Transverse colon (tissue), 4 donors: ENCODE measurements at regions not wholly inside any gene's neighbourhood (a gene's known extent, or its start where the extent isn't known, plus 50 kb on each side); places are given as distances from the start of the nearest gene placed in this dataset.

Experiments
- DNase-seq: peaks from one replicate; pipeline ENCODE4 v3.0.0-alpha.2; 2019
- H3K27ac ChIP-seq, 4 donors: fragments of 200-600 bp; sonication (generic); 2 replicates each; pipeline ENCODE4 v1.5.1; 2016 to 2018; ENCODE audit warnings: inconsistent platforms in 4 of 4
- H3K27me3 ChIP-seq: fragments of 200-600 bp; sonication (generic); 2 replicates; pipeline ENCODE4 v1.5.1; 2017; ENCODE audit warnings: inconsistent platforms
- H3K36me3 ChIP-seq, 4 donors: fragments of 200-600 bp; sonication (generic); 2 replicates each; pipeline ENCODE4 v1.5.1; 2017 to 2019; ENCODE audit warnings: inconsistent platforms in 4 of 4
- H3K4me1 ChIP-seq, 4 donors: fragments of 200-600 bp; sonication (generic); 2 replicates each; pipeline ENCODE4 v1.5.1; 2017 to 2020; ENCODE audit warnings: inconsistent platforms in 4 of 4
- H3K4me3 ChIP-seq, 4 donors: fragments of 200-600 bp; sonication (generic); 1 replicate in 1 of 4; 2 replicates in 3 of 4; pipeline versions ENCODE4 v1.5.1 to v1.6.1; 2017 to 2019; ENCODE audit warnings: inconsistent platforms in 4 of 4
- H3K9me3 ChIP-seq, 2 donors: fragments of 200-600 bp; sonication (generic); 2 replicates each; pipeline ENCODE4 v1.5.1; 2017 to 2019; ENCODE audit warnings: inconsistent platforms in 2 of 2
- EP300 ChIP-seq: sonication (generic); formaldehyde crosslinking; IDR thresholded peaks from one replicate; pipeline ENCODE4 v1.6.1; 2017; ENCODE audit warnings: antibody characterized with exemption, low read depth
- POLR2A ChIP-seq: fragments of 450-650 bp; IDR thresholded peaks from one replicate; pipeline ENCODE4 v1.6.1; 2016; ENCODE audit warnings: antibody characterized with exemption, mild to moderate bottlenecking, moderate library complexity
- POLR2AphosphoS5 ChIP-seq, 3 donors: sonication (generic); formaldehyde crosslinking; IDR thresholded peaks; one replicate each; pipeline ENCODE4 v1.6.1; 2016; ENCODE audit warnings: antibody characterized with exemption in 3 of 3
- WGBS, 2 donors: methylation state at CpG; one replicate each; pipeline ENCODE4 v1.1.5; 2018; ENCODE audit warnings: low coverage in 1 of 2; 5-methylcytosine and 5-hydroxymethylcytosine counted together
- in situ Hi-C, 4 donors: fragments of 200-750 bp; cut with MboI; loops; one replicate each; pipeline versions ENCODE4 v1.15.0 to v1.15.1; 2017; ENCODE audit warnings: low sequenced_read_pairs in 3 of 4, low pct_ligation_motif_present in 1 of 4, low pct_unique_long_range_greater_than_20kb in 1 of 4
- intact Hi-C: fragments of 100-400 bp; cut with DNase I; formaldehyde crosslinking; loops from one replicate; pipeline ENCODE4 v1.15.1; 2023; ENCODE audit warnings: low total_unique reads
- small RNA-seq, 4 donors: library from RNA; depleted of rRNA; stranded (forward); fragments of <200 nt; gene quantifications; one replicate each; pipeline ENCODE3, GENCODE V24; 2016
- TF ChIP-seq, protein P1 (sequence below), 5 experiments: fragments of 200-600 bp in 3 of 5; fragments of 450-650 bp in 2 of 5; sonication (generic) in 3 of 5; IDR thresholded peaks; 1 replicate in 2 of 5; 2 replicates in 3 of 5; pipeline ENCODE4 v1.5.1; 2016 to 2017; ENCODE audit warnings: antibody characterized with exemption in 5 of 5, inconsistent platforms in 3 of 5, mild to moderate bottlenecking in 2 of 5, moderate library complexity in 1 of 5

GRCh38 chr4:170162416-170162815 is 72.7 kb upstream of the AADAT start:
- Histone ChIP-seq H3K27me3 (no peaks in the 10 kb centered on the region), H3K36me3 (no peaks in the 10 kb centered on the region), H3K27ac (no peak overlapping the region), H3K9me3 (no peaks in the 10 kb centered on the region), H3K4me1 (no peaks in the 10 kb centered on the region), H3K4me3 (no peak overlapping the region)
- no peak for DNase-seq
- in situ Hi-C loops (no loop called here), intact Hi-C loops (no loop called here)
- no peak for TF ChIP-seq EP300
- TF ChIP-seq POLR2AphosphoS5 (IDR thresholded peaks at IDR 0.05), result no peak
- TF ChIP-seq POLR2A, result no peak
- TF ChIP-seq, protein P1, sequence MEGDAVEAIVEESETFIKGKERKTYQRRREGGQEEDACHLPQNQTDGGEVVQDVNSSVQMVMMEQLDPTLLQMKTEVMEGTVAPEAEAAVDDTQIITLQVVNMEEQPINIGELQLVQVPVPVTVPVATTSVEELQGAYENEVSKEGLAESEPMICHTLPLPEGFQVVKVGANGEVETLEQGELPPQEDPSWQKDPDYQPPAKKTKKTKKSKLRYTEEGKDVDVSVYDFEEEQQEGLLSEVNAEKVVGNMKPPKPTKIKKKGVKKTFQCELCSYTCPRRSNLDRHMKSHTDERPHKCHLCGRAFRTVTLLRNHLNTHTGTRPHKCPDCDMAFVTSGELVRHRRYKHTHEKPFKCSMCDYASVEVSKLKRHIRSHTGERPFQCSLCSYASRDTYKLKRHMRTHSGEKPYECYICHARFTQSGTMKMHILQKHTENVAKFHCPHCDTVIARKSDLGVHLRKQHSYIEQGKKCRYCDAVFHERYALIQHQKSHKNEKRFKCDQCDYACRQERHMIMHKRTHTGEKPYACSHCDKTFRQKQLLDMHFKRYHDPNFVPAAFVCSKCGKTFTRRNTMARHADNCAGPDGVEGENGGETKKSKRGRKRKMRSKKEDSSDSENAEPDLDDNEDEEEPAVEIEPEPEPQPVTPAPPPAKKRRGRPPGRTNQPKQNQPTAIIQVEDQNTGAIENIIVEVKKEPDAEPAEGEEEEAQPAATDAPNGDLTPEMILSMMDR (IDR thresholded peaks at IDR 0.05), result no peak

DNA sequence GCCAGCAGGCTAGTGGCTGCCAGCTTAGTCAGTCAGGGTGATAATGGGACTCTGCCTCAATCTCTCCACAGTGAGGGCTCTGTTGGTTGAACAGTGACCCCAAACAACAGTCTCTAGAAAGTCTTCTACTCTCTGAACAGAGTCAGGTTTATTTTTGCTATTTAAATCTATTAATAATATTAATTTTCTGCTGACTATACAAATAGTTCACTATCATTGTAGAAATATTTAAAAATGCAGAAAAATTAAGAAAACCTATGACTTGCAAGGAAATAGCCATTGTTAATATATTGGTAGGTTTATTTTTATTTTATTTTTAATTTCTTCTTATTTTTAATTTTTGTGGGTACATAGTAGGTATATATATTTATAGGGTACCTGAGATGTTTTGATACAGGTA is 67.9 kb upstream of the AADAT start:
- Histone ChIP-seq H3K27ac (no peak overlapping the region), H3K9me3 (no peaks in the 10 kb centered on the region), H3K36me3 (no peaks in the 10 kb centered on the region), H3K4me1 (no peaks in the 10 kb centered on the region), H3K4me3 (no peak overlapping the region), H3K27me3 (no peaks in the 10 kb centered on the region)
- TF ChIP-seq EP300 (no peak), POLR2A (no peak)
- DNase-seq, result no peak
- in situ Hi-C loops, result no loop called here
- intact Hi-C loops, result no loop called here

DNA sequence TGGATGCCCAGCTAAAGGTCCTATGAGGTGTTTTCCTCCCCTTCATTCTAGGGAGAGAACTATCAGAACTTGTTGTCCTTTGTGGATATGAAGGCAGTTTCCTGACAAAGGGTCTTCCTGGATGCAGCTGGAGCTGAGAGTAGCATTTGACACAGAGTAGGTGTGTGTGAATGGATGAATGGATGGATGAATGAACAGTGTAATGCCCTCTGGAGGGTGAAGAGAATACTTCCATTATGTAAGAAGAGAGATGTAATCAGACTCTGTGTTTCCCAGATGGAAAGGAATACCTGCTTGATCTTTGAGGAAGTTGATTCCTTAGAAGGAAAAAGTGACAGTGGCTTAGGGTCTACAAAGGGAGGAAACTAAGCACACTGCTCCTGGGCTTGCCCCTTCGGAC is 55.4 kb upstream of the AADAT start:
- TF ChIP-seq POLR2A (no peak), EP300 (no peak), POLR2AphosphoS5 (IDR thresholded peaks at IDR 0.05) (no peak)
- TF ChIP-seq, protein P1 (IDR thresholded peaks at IDR 0.05), result no peak
- H3K27me3 ChIP-seq, result no peaks in the 10 kb centered on the region
- H3K27ac ChIP-seq, result no peak overlapping the region
- H3K36me3 ChIP-seq, result no peaks in the 10 kb centered on the region
- intact Hi-C loops (no loop called here), in situ Hi-C loops (loop anchor here in 2 of 4 donors (25.0 kb wide), 2 partner anchors 692 to 717 kb away; no protein-coding TSS in a partner anchor)
- 50 to 86% methylated on average over 1 of the region's 1 CpG for WGBS, 2 donors
- no peak overlapping the region for H3K4me3 ChIP-seq
- H3K9me3 ChIP-seq, result no peaks in the 10 kb centered on the region
- no peaks in the 10 kb centered on the region for H3K4me1 ChIP-seq
- no peak for DNase-seq

DNA sequence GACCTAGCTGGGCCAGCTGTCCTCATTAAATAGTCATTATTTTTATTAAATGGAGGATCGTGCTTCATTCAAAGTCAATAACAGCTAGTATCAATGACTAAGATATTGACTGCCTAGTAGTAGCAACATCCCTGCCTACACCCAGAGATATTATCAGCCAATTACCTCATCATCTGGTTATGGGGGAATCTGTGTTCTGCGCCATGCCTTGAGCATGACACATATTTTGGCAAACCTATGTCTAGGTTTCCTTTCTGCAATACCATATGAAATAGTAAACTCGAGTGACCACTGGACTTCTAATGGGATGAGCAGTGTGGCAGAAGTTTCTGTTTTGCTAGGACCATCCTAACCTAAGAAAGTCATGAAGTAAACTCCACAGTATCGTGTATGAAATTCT is 50.0 kb upstream of the AADAT start:
- no peak for TF ChIP-seq EP300
- TF ChIP-seq, protein P1 (IDR thresholded peaks at IDR 0.05), result no peak
- TF ChIP-seq POLR2AphosphoS5 (IDR thresholded peaks at IDR 0.05), result no peak
- TF ChIP-seq POLR2A, result no peak
- no peak for DNase-seq
- H3K27ac ChIP-seq, result no peak overlapping the region
- H3K4me3 ChIP-seq, result no peak overlapping the region
- H3K36me3 ChIP-seq, result no peaks in the 10 kb centered on the region
- 68 to 82% methylated on average over 2 to 4 of the region's 4 CpGs for WGBS, 2 donors
- in situ Hi-C loops (loop anchor here in 2 of 4 donors (25.0 kb wide), 2 partner anchors 698 to 723 kb away; no protein-coding TSS in a partner anchor), intact Hi-C loops (no loop called here)
- H3K4me1 ChIP-seq, result no peaks in the 10 kb centered on the region
- no peaks in the 10 kb centered on the region for H3K9me3 ChIP-seq
- no peaks in the 10 kb centered on the region for H3K27me3 ChIP-seq

Small RNAs in the stretch of these regions (small RNA-seq; reads per million reads assigned to genes)
- gene AC097486.1 (0 reads per million in 4 donors), gene MIR6082 (0 reads per million in 4 donors), gene RNU6ATAC13P (0 reads per million in 4 donors)
